ENCODE measurements at regions not wholly inside any gene's neighbourhood (a gene's known extent, or its start where the extent isn't known, plus 50 kb on each side); places are given as distances from the start of the nearest gene placed in this dataset.
A peak's percentile ranks its signal among the peaks of the same experiment; 100 is the strongest.

GRCh38 chr6:105759015-105759414 is 327.1 kb upstream of the PRDM1 start:
- no peaks in the 10 kb centered on the region for H3K36me3 ChIP-seq (replicated peaks in 1 of 2; ENCODE audit: control insufficient read depth in 1 of 2, insufficient read depth in 2 of 2, low read length in 2 of 2)
- Mint-ChIP-seq H3K4me1 (no peaks in the 10 kb centered on the region), H3K9me3 (peaks cover 0 to 2% (median 0%) of the 10 kb centered on the region in 7 donors), H3K27me3 (ENCODE audit: low read depth in 3 of 3) (peaks cover 0 to 2% (median 0%) of the 10 kb centered on the region in 3 donors), H3K36me3 (no peaks in the 10 kb centered on the region), H3K27ac (no peak overlapping the region), H3K4me3 (no peak overlapping the region)
- no peaks in the 10 kb centered on the region for H3K4me1 ChIP-seq (ENCODE audit: control insufficient read depth in 1 of 2, insufficient read depth in 2 of 2, low read length in 2 of 2)
- H2AFZ ChIP-seq (ENCODE audit: insufficient read depth, low read depth, low read length, poor library complexity, severe bottlenecking) = no peak overlapping the region
- no peaks in the 10 kb centered on the region for H4K20me1 ChIP-seq (ENCODE audit: insufficient read depth, low read length)
- DNase-seq = no peak
- intact Hi-C loops (cut with micrococcal nuclease) = no loop called here
- H3K9me3 ChIP-seq (replicated peaks in 1 of 2; ENCODE audit: control insufficient read depth in 1 of 2, insufficient read depth in 1 of 2, low read length in 2 of 2) = no peaks in the 10 kb centered on the region
- H3K4me2 ChIP-seq (replicated peaks; ENCODE audit: extremely low read depth, low read length, poor library complexity, severe bottlenecking) = no peak overlapping the region
- WGBS (ENCODE audit: insufficient coverage) = 100% methylated on average over 1 of the region's 2 CpGs
- H3K27ac ChIP-seq (ENCODE audit: low read depth in 1 of 2, low read length in 2 of 2) = no peak overlapping the region
- H3K79me2 ChIP-seq (ENCODE audit: insufficient read depth, low read length) = no peaks in the 10 kb centered on the region
- no peak for TF ChIP-seq CTCF (IDR thresholded peaks at IDR 0.05)
- H3K27me3 ChIP-seq (ENCODE audit: control insufficient read depth in 2 of 2, insufficient read depth in 2 of 2, low read length in 2 of 2) = no peaks in the 10 kb centered on the region
- H3K9ac ChIP-seq (ENCODE audit: insufficient read depth, low read length, poor library complexity, severe bottlenecking) = no peak overlapping the region
- no peak overlapping the region for H3K4me3 ChIP-seq (replicated peaks in 1 of 3; ENCODE audit: low read depth in 2 of 3, low read length in 3 of 3)

- TF ChIP-seq CTCF (IDR thresholded peaks at IDR 0.05) = no peak
- no peaks in the 10 kb centered on the region for H3K79me2 ChIP-seq (ENCODE audit: insufficient read depth, low read length)
- DNase-seq = no peak
- no peaks in the 10 kb centered on the region for H3K9me3 ChIP-seq (replicated peaks in 1 of 2; ENCODE audit: control insufficient read depth in 1 of 2, insufficient read depth in 1 of 2, low read length in 2 of 2)
- no peak overlapping the region for H3K27ac Mint-ChIP-seq
- no peaks in the 10 kb centered on the region for H3K36me3 ChIP-seq (replicated peaks in 1 of 2; ENCODE audit: control insufficient read depth in 1 of 2, insufficient read depth in 2 of 2, low read length in 2 of 2)
- H3K4me3 Mint-ChIP-seq = no peak overlapping the region
- H3K27me3 ChIP-seq (ENCODE audit: control insufficient read depth in 2 of 2, insufficient read depth in 2 of 2, low read length in 2 of 2) = no peaks in the 10 kb centered on the region
- H3K9ac ChIP-seq (ENCODE audit: insufficient read depth, low read length, poor library complexity, severe bottlenecking) = no peak overlapping the region
- H3K4me3 ChIP-seq (replicated peaks in 1 of 3; ENCODE audit: low read depth in 2 of 3, low read length in 3 of 3) = no peak overlapping the region
- H2AFZ ChIP-seq (ENCODE audit: insufficient read depth, low read depth, low read length, poor library complexity, severe bottlenecking) = peak overlapping the region; percentile 5
- H3K27ac ChIP-seq (ENCODE audit: low read depth in 1 of 2, low read length in 2 of 2) = no peak overlapping the region
- H3K4me1 Mint-ChIP-seq = no peaks in the 10 kb centered on the region
- H3K4me1 ChIP-seq (ENCODE audit: control insufficient read depth in 1 of 2, insufficient read depth in 2 of 2, low read length in 2 of 2) = no peaks in the 10 kb centered on the region
- H3K27me3 Mint-ChIP-seq (ENCODE audit: low read depth in 3 of 3) = peaks cover 0 to 2% (median 2%) of the 10 kb centered on the region in 3 donors
- no peak overlapping the region for H3K4me2 ChIP-seq (replicated peaks; ENCODE audit: extremely low read depth, low read length, poor library complexity, severe bottlenecking)
- H3K9me3 Mint-ChIP-seq = no peaks in the 10 kb centered on the region
- intact Hi-C loops (cut with micrococcal nuclease) = no loop called here
- WGBS (ENCODE audit: insufficient coverage) = 67% methylated on average over 2 of the region's 5 CpGs
- H4K20me1 ChIP-seq (ENCODE audit: insufficient read depth, low read length) = no peaks in the 10 kb centered on the region
- H3K36me3 Mint-ChIP-seq = no peaks in the 10 kb centered on the region
Measured at GRCh38 chr6:105757512-105758200, 328.5 kb upstream of the PRDM1 start.
